ENCODE measurements at regions not wholly inside any gene's neighbourhood (a gene's known extent, or its start where the extent isn't known, plus 50 kb on each side); places are given as distances from the start of the nearest gene placed in this dataset.

DNA sequence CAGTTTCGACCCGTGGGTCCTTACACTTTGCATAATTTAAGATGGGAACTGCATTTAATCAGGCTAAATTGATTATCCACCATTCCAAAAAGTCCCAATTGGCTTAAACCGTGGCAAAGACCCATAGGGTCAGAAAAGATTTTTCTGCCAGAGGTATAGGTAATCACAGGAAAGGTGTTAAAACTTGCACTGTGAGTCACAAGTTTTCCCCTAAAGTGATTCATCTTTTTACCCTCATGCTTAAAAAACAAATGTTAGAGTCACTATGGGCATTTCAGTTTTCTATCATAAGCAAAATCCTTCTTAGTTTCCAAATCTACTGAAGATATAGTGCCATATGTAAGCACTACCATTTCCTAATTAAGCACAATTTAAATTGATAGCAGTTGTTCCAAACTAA is 1079.8 kb downstream of the ADGRL2 start:
- TF ChIP-seq, protein P1, sequence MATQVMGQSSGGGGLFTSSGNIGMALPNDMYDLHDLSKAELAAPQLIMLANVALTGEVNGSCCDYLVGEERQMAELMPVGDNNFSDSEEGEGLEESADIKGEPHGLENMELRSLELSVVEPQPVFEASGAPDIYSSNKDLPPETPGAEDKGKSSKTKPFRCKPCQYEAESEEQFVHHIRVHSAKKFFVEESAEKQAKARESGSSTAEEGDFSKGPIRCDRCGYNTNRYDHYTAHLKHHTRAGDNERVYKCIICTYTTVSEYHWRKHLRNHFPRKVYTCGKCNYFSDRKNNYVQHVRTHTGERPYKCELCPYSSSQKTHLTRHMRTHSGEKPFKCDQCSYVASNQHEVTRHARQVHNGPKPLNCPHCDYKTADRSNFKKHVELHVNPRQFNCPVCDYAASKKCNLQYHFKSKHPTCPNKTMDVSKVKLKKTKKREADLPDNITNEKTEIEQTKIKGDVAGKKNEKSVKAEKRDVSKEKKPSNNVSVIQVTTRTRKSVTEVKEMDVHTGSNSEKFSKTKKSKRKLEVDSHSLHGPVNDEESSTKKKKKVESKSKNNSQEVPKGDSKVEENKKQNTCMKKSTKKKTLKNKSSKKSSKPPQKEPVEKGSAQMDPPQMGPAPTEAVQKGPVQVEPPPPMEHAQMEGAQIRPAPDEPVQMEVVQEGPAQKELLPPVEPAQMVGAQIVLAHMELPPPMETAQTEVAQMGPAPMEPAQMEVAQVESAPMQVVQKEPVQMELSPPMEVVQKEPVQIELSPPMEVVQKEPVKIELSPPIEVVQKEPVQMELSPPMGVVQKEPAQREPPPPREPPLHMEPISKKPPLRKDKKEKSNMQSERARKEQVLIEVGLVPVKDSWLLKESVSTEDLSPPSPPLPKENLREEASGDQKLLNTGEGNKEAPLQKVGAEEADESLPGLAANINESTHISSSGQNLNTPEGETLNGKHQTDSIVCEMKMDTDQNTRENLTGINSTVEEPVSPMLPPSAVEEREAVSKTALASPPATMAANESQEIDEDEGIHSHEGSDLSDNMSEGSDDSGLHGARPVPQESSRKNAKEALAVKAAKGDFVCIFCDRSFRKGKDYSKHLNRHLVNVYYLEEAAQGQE (IDR thresholded peaks at IDR 0.05; ENCODE audit: insufficient read depth in 1 of 2, low read depth in 2 of 2, low read length in 2 of 2): no peak
- TF ChIP-seq POLR2AphosphoS5 (IDR thresholded peaks at IDR 0.05; ENCODE audit: low read depth, low read length): no peak
